GM23338 (cell line): ENCODE measurements at regions not wholly inside any gene's neighbourhood (a gene's known extent, or its start where the extent isn't known, plus 50 kb on each side); places are given as distances from the start of the nearest gene placed in this dataset.
A peak's percentile ranks its signal among the peaks of the same experiment; 100 is the strongest.

Source experiments
- ATAC-seq: fragments of 200-7000 bp; cut with Tn5 transposase; 3 replicates; pipeline ENCODE4 v1.9.1; 2020
- DNase-seq: peaks from one replicate; pipeline ENCODE4 v3.0.0-alpha.2; 2015; ENCODE audit warnings: low spot score
- H2AFZ ChIP-seq: fragments of 200-600 bp; sonication (generic); 2 replicates; pipeline ENCODE4 v1.8.0; 2016; ENCODE audit warnings: antibody characterized with exemption, mild to moderate bottlenecking, moderate library complexity
- H3F3A ChIP-seq: fragments of 200-600 bp; sonication (generic); replicated peaks from 2 replicates; pipeline ENCODE4 v1.8.0; 2017; ENCODE audit warnings: antibody characterized with exemption, mixed run types, low read depth
- H3K27ac ChIP-seq: fragments of 200-600 bp; sonication (generic); 2 replicates; pipeline ENCODE4 v1.6.1; 2016; ENCODE audit warnings: low read depth
- H3K27me3 ChIP-seq: fragments of 200-600 bp; sonication (generic); 2 replicates; pipeline ENCODE4 v1.8.0; 2016; ENCODE audit warnings: mild to moderate bottlenecking, mixed run types, moderate library complexity; ENCODE audit not compliant: insufficient read depth
- H3K36me3 ChIP-seq: fragments of 200-600 bp; sonication (generic); 2 replicates; pipeline ENCODE4 v1.8.0; 2016; ENCODE audit warnings: mild to moderate bottlenecking; ENCODE audit not compliant: insufficient read depth
- H3K4me1 ChIP-seq: fragments of 200-600 bp; sonication (generic); 2 replicates; pipeline ENCODE4 v1.8.0; 2016; ENCODE audit warnings: mild to moderate bottlenecking, moderate library complexity; ENCODE audit not compliant: insufficient read depth
- H3K4me2 ChIP-seq: fragments of 200-600 bp; sonication (generic); 2 replicates; pipeline ENCODE4 v1.7.1; 2017; ENCODE audit warnings: mixed run types
- H3K4me3 ChIP-seq: fragments of 200-600 bp; sonication (generic); 2 replicates; pipeline ENCODE4 v1.6.1; 2016; ENCODE audit warnings: mixed run types
- H3K79me2 ChIP-seq: fragments of 200-600 bp; sonication (generic); replicated peaks from 2 replicates; pipeline ENCODE4 v1.8.0; 2017; ENCODE audit warnings: mild to moderate bottlenecking; ENCODE audit not compliant: insufficient read depth
- H3K9me2 ChIP-seq: fragments of 200-600 bp; sonication (generic); 2 replicates; pipeline ENCODE4 v1.8.0; 2017; ENCODE audit not compliant: insufficient read depth
- H4K20me1 ChIP-seq: fragments of 200-600 bp; sonication (generic); replicated peaks from 2 replicates; pipeline ENCODE4 v1.8.0; 2017; ENCODE audit warnings: mild to moderate bottlenecking; ENCODE audit not compliant: insufficient read depth
- H3K27ac Mint-ChIP-seq: 2 replicates; pipeline ENCODE4 v1.8.0; 2020; ENCODE audit warnings: inconsistent platforms, mild to moderate bottlenecking, moderate library complexity, mixed read lengths
- H3K27me3 Mint-ChIP-seq: 3 replicates; pipeline ENCODE4 v1.8.0; 2022; ENCODE audit warnings: low read depth, mild to moderate bottlenecking, moderate library complexity, mixed read lengths, inconsistent platforms; ENCODE audit not compliant: insufficient read depth, poor library complexity
- H3K36me3 Mint-ChIP-seq: 3 replicates; pipeline ENCODE4 v1.8.0; 2021; ENCODE audit warnings: low read depth, mild to moderate bottlenecking, inconsistent platforms, moderate library complexity, mixed read lengths
- H3K4me1 Mint-ChIP-seq: 3 replicates; pipeline ENCODE4 v1.8.0; 2020; ENCODE audit warnings: mild to moderate bottlenecking, inconsistent platforms, mixed read lengths
- H3K4me3 Mint-ChIP-seq: 3 replicates; pipeline ENCODE4 v1.8.0; 2021; ENCODE audit warnings: moderate library complexity, mild to moderate bottlenecking, inconsistent platforms, mixed read lengths
- H3K9me3 Mint-ChIP-seq: 3 replicates; pipeline ENCODE4 v1.8.0; 2020; ENCODE audit warnings: moderate library complexity, mild to moderate bottlenecking, inconsistent platforms, mixed read lengths
- CREB1 ChIP-seq: fragments of 250-450 bp; sonication (Bioruptor Pico); IDR thresholded peaks from 2 replicates; pipeline ENCODE4 v1.5.0; 2020; ENCODE audit warnings: low read depth, mild to moderate bottlenecking, moderate library complexity
- CTCF ChIP-seq, 2 experiments: fragments of 200-600 bp in 1 of 2; sonication (generic) in 1 of 2; conservative IDR thresholded peaks; 2 replicates each; pipeline versions ENCODE4 v1.5.1 to v1.6.1; 2016 to 2017; ENCODE audit warnings: antibody characterized with exemption in 2 of 2, low read depth in 2 of 2, mild to moderate bottlenecking in 2 of 2, moderate library complexity in 1 of 2
- ETS1 ChIP-seq: IDR thresholded peaks from 2 replicates; pipeline ENCODE4 v1.6.1; 2016; ENCODE audit warnings: antibody characterized with exemption
- EZH2phosphoT487 ChIP-seq: fragments of 200-600 bp; sonication (generic); IDR thresholded peaks from one replicate; pipeline ENCODE4 v1.8.1; 2018; ENCODE audit warnings: antibody characterized with exemption; ENCODE audit not compliant: unreplicated experiment
- JUNB ChIP-seq: IDR thresholded peaks from one replicate; pipeline ENCODE4 v1.6.1; 2016; ENCODE audit warnings: antibody characterized with exemption; ENCODE audit not compliant: unreplicated experiment
- NANOG ChIP-seq: IDR thresholded peaks from 2 replicates; pipeline ENCODE4 v1.6.1; 2016; ENCODE audit warnings: antibody characterized with exemption, borderline replicate concordance
- POLR2AphosphoS5 ChIP-seq: IDR thresholded peaks from 2 replicates; pipeline ENCODE4 v1.6.1; 2016; ENCODE audit warnings: antibody characterized with exemption, low read depth
- REST ChIP-seq: IDR thresholded peaks from one replicate; pipeline ENCODE4 v1.6.1; 2018; ENCODE audit warnings: antibody characterized with exemption; ENCODE audit not compliant: unreplicated experiment
- ZNF114 ChIP-seq: fragments of 250-450 bp; sonication (Bioruptor Pico); IDR thresholded peaks from 2 replicates; pipeline ENCODE4 v1.5.0; 2020; ENCODE audit warnings: mild to moderate bottlenecking, moderate library complexity
- ZNF331 ChIP-seq: fragments of 250-450 bp; sonication (Bioruptor Pico); IDR thresholded peaks from 2 replicates; pipeline ENCODE4 v1.5.0; 2020; ENCODE audit warnings: low read depth, mild to moderate bottlenecking, moderate library complexity

GRCh38 chr10:33022691-33023090 is 64.7 kb upstream of the ITGB1 start (continued):
- no peak for TF ChIP-seq REST

GRCh38 chr10:33022090-33022489 is 64.1 kb upstream of the ITGB1 start:
- TF ChIP-seq EZH2phosphoT487 (no peak), CTCF (conservative IDR thresholded peaks at IDR 0.05; ENCODE audit: low read depth in 2 of 2) (no peak), NANOG (no peak), ZNF331 (CRISPR knock-in tag) (no peak), POLR2AphosphoS5 (no peak), JUNB (no peak)
- peaks cover 11% of the 10 kb centered on the region for H3K9me2 ChIP-seq
- ATAC-seq (no peak), DNase-seq (no peak)
- H3K4me3 ChIP-seq = no peak overlapping the region
- Mint-ChIP-seq H3K4me3 (no peak overlapping the region), H3K27ac (no peak overlapping the region), H3K9me3 (no peaks in the 10 kb centered on the region; the same call in 1 of the 3 replicates), H3K4me1 (peaks cover 25% of the 10 kb centered on the region), H3K36me3 (no peaks in the 10 kb centered on the region), H3K27me3 (peaks cover 2% of the 10 kb centered on the region)
- H3K4me2 ChIP-seq = no peak overlapping the region
- H3F3A ChIP-seq = no peaks in the 10 kb centered on the region
- 0 out of 2 replicates have a peak overlapping the region, but pooled peaks have one; percentile 1 for H2AFZ ChIP-seq
- H3K4me1 ChIP-seq = peaks cover 23% of the 10 kb centered on the region
- H3K27me3 ChIP-seq = no peaks in the 10 kb centered on the region
- no peaks in the 10 kb centered on the region for H4K20me1 ChIP-seq
- H3K79me2 ChIP-seq = no peaks in the 10 kb centered on the region
- no peak overlapping the region for H3K27ac ChIP-seq
- H3K36me3 ChIP-seq = no peaks in the 10 kb centered on the region

GRCh38 chr10:33016988-33017387 is 59.0 kb upstream of the ITGB1 start:
- DNase-seq = no peak
- Histone ChIP-seq H3K4me3 (no peak overlapping the region), H3K27ac (no peak overlapping the region), H3F3A (no peaks in the 10 kb centered on the region), H4K20me1 (no peaks in the 10 kb centered on the region), H3K79me2 (no peaks in the 10 kb centered on the region), H3K36me3 (no peaks in the 10 kb centered on the region), H3K4me1 (peaks cover 6% of the 10 kb centered on the region), H3K27me3 (no peaks in the 10 kb centered on the region), H3K4me2 (no peak overlapping the region), H2AFZ (no peak overlapping the region), H3K9me2 (no peaks in the 10 kb centered on the region; the same call in 1 of the 2 replicates)
- Mint-ChIP-seq H3K27ac (no peak overlapping the region), H3K36me3 (no peaks in the 10 kb centered on the region), H3K9me3 (no peaks in the 10 kb centered on the region; the same call in 2 of the 3 replicates), H3K4me1 (peaks cover 7% of the 10 kb centered on the region), H3K27me3 (no peaks in the 10 kb centered on the region), H3K4me3 (no peak overlapping the region)
- ATAC-seq = no peak
- TF ChIP-seq POLR2AphosphoS5 (no peak), ZNF331 (CRISPR knock-in tag) (no peak), EZH2phosphoT487 (no peak), CREB1 (no peak), REST (no peak), JUNB (no peak), CTCF (conservative IDR thresholded peaks at IDR 0.05; ENCODE audit: low read depth in 2 of 2) (no peak), ETS1 (no peak), ZNF114 (CRISPR knock-in tag) (no peak)
